AG09309 (cell line): ENCODE measurements at regions not wholly inside any gene's neighbourhood (a gene's known extent, or its start where the extent isn't known, plus 50 kb on each side); places are given as distances from the start of the nearest gene placed in this dataset.

Experiments used
- DNase-seq: peaks from one replicate; pipeline ENCODE4 v3.0.0-alpha.2; 2010; ENCODE audit warnings: low read depth
- H3K4me3 ChIP-seq: 2 replicates; pipeline ENCODE4 v1.5.1; 2011; ENCODE audit warnings: mild to moderate bottlenecking, low read depth, low read length, moderate library complexity; ENCODE audit not compliant: control insufficient read depth
- CTCF ChIP-seq: IDR thresholded peaks from 2 replicates; pipeline ENCODE4 v1.5.1; 2011; ENCODE audit warnings: mild to moderate bottlenecking, low read depth, low read length, inconsistent platforms; ENCODE audit not compliant: insufficient read depth, control insufficient read depth; ENCODE audit errors: missing control alignments

- TF ChIP-seq CTCF: no peak
- no peak overlapping the region for H3K4me3 ChIP-seq
- DNase-seq: no peak
Observed at GRCh38 chr6:139917951-139918630, 543.6 kb upstream of the CITED2 start.

- DNase-seq: no peak
- H3K4me3 ChIP-seq: no peak overlapping the region
- no peak for TF ChIP-seq CTCF
Observed at GRCh38 chr6:139914910-139915309, 540.5 kb upstream of the CITED2 start.

GRCh38 chr6:139912735-139913400 lies 538.4 kb upstream of the CITED2 start:
- TF ChIP-seq CTCF: no peak
- DNase-seq: no peak
- H3K4me3 ChIP-seq: no peak overlapping the region

- no peak for TF ChIP-seq CTCF
- no peak overlapping the region for H3K4me3 ChIP-seq
- no peak for DNase-seq
Observed at GRCh38 chr6:139909992-139910391, 535.5 kb upstream of the CITED2 start.

- no peak overlapping the region for H3K4me3 ChIP-seq
- no peak for DNase-seq
- TF ChIP-seq CTCF: no peak
Observed at GRCh38 chr6:139905404-139906052, 531.1 kb upstream of the CITED2 start.

- no peak for TF ChIP-seq CTCF
- no peak for DNase-seq
Observed at GRCh38 chr6:139904568-139904967, 530.1 kb upstream of the CITED2 start.

More at GRCh38 chr6:139904568-139904967, 530.1 kb upstream of the CITED2 start:
- no peak overlapping the region for H3K4me3 ChIP-seq
